Gastroesophageal sphincter (tissue), 3 donors: ENCODE measurements at regions not wholly inside any gene's neighbourhood (a gene's known extent, or its start where the extent isn't known, plus 50 kb on each side); places are given as distances from the start of the nearest gene placed in this dataset.

Experiments used
- CTCF ChIP-seq, 4 experiments: fragments of 200-600 bp in 2 of 4; fragments of 450-650 bp in 2 of 4; sonication (generic) in 1 of 4; IDR thresholded peaks; one replicate each; pipeline ENCODE4 v1.5.1; 2017 to 2019; ENCODE audit warnings: antibody characterized with exemption in 4 of 4, mild to moderate bottlenecking in 2 of 4, moderate library complexity in 2 of 4
- POLR2A ChIP-seq, 2 donors: fragments of 450-650 bp; IDR thresholded peaks; one replicate each; pipeline ENCODE4 v1.6.1; 2017; ENCODE audit warnings: antibody characterized with exemption in 2 of 2, mild to moderate bottlenecking in 2 of 2, moderate library complexity in 1 of 2
- POLR2AphosphoS5 ChIP-seq: sonication (generic); formaldehyde crosslinking; IDR thresholded peaks from one replicate; pipeline ENCODE4 v1.6.1; 2017; ENCODE audit warnings: antibody characterized with exemption

GRCh38 chr5:125877248-125877647 lies 546.0 kb upstream of the GRAMD2B start:
- TF ChIP-seq CTCF (IDR thresholded peaks at IDR 0.05) (no peak), POLR2A (IDR thresholded peaks at IDR 0.05) (no peak), POLR2AphosphoS5 (no peak)
